ENCODE measurements at regions not wholly inside any gene's neighbourhood (a gene's known extent, or its start where the extent isn't known, plus 50 kb on each side); places are given as distances from the start of the nearest gene placed in this dataset.

- TF ChIP-seq SIN3A (IDR thresholded peaks at IDR 0.05; ENCODE audit: borderline replicate concordance, insufficient read depth, low read length): no peak
- no peak for TF ChIP-seq REST (IDR thresholded peaks at IDR 0.05; ENCODE audit: insufficient read depth in 1 of 2, low read depth in 2 of 2, low read length in 2 of 2)
- no peak for TF ChIP-seq POLR2AphosphoS5 (IDR thresholded peaks at IDR 0.05; ENCODE audit: low read depth, low read length)
- TF ChIP-seq TAF1 (IDR thresholded peaks at IDR 0.05; ENCODE audit: borderline replicate concordance, insufficient read depth, low read length): no peak
Observed at GRCh38 chr6:120237221-120237620, 887.7 kb upstream of the MAN1A1 start.

Data from PFSK-1 (cell line).